ENCODE measurements at regions not wholly inside any gene's neighbourhood (a gene's known extent, or its start where the extent isn't known, plus 50 kb on each side); places are given as distances from the start of the nearest gene placed in this dataset.

- DNase-seq = peak; percentile 95
Observed at GRCh38 chrX:11953615-11954014, 184.7 kb upstream of the FRMPD4 start.

- peak; percentile 36 for DNase-seq
Observed at GRCh38 chrX:11954176-11954575, 184.1 kb upstream of the FRMPD4 start.

- no peak for DNase-seq
Observed at GRCh38 chrX:11960031-11960430, 178.2 kb upstream of the FRMPD4 start.

- no peak for DNase-seq
Observed at GRCh38 chrX:11965436-11965835, 172.8 kb upstream of the FRMPD4 start.

- peak; percentile 22 for DNase-seq
Observed at GRCh38 chrX:11967986-11968869, 170.0 kb upstream of the FRMPD4 start.

- DNase-seq = no peak
Observed at GRCh38 chrX:11968991-11969390, 169.3 kb upstream of the FRMPD4 start.

GRCh38 chrX:11970578-11971359 lies 167.5 kb upstream of the FRMPD4 start:
- DNase-seq = no peak

GRCh38 chrX:11976663-11977062 lies 161.6 kb upstream of the FRMPD4 start:
- no peak for DNase-seq

GRCh38 chrX:11992271-11992670 lies 146.0 kb upstream of the FRMPD4 start:
- no peak for DNase-seq

GRCh38 chrX:11995146-11995545 lies 143.1 kb upstream of the FRMPD4 start:
- no peak for DNase-seq

- DNase-seq = no peak
Observed at GRCh38 chrX:11996810-11997209, 141.5 kb upstream of the FRMPD4 start.

GRCh38 chrX:11998944-11999343 lies 139.3 kb upstream of the FRMPD4 start:
- no peak for DNase-seq

- peak; percentile 2 for DNase-seq
Observed at GRCh38 chrX:12002876-12003275, 135.4 kb upstream of the FRMPD4 start.

- peak; percentile 84 for DNase-seq
Observed at GRCh38 chrX:12007881-12008280, 130.4 kb upstream of the FRMPD4 start.

GRCh38 chrX:12010436-12010835 lies 127.8 kb upstream of the FRMPD4 start:
- DNase-seq = no peak

- peak; percentile 33 for DNase-seq
Observed at GRCh38 chrX:12011075-12011474, 127.2 kb upstream of the FRMPD4 start.

GRCh38 chrX:12013211-12013618 lies 125.1 kb upstream of the FRMPD4 start:
- DNase-seq = peak; percentile 47

GRCh38 chrX:12021698-12022097 lies 116.6 kb upstream of the FRMPD4 start:
- no peak for DNase-seq

GRCh38 chrX:12026481-12026880 lies 111.8 kb upstream of the FRMPD4 start:
- no peak for DNase-seq

GRCh38 chrX:12032082-12032481 lies 106.2 kb upstream of the FRMPD4 start:
- no peak for DNase-seq

GRCh38 chrX:12034741-12035140 lies 103.5 kb upstream of the FRMPD4 start:
- DNase-seq = no peak

- no peak for DNase-seq
Observed at GRCh38 chrX:12042615-12043014, 95.7 kb upstream of the FRMPD4 start.

- no peak for DNase-seq
Observed at GRCh38 chrX:12052109-12052508, 86.2 kb upstream of the FRMPD4 start.

GRCh38 chrX:12058087-12058486 lies 80.2 kb upstream of the FRMPD4 start:
- no peak for DNase-seq

Measured in fibroblast of skin of abdomen (primary cell).